ENCODE measurements at regions not wholly inside any gene's neighbourhood (a gene's known extent, or its start where the extent isn't known, plus 50 kb on each side); places are given as distances from the start of the nearest gene placed in this dataset.
"Not testable (repeated sequence)": the region's sequence is repeated elsewhere in the genome, so short reads cannot be mapped to it uniquely, and the experiment has no call there.

DNA sequence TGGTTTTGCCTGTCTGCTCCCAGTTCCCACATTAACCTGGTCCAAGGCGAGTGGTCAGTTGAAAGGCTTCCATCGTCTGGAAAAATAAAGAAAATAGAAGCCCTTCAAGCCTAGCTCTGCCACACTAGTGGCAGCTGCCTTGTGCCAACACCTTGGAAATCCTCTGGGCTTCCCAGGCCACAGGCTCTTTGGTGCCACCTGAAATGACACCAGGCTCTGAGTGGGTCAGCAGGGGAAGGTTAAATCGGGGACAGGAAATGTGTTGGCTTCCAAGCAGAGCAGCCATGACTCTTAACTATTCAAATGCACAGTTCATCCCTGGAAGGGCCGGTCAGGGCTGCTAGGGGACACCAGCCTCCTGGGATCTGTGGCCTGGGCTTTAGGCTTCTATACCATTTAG lies 558.7 kb downstream of the MATN1 start:
- DNase-seq (ENCODE audit: low read depth): no peak
- TF ChIP-seq, protein P1, sequence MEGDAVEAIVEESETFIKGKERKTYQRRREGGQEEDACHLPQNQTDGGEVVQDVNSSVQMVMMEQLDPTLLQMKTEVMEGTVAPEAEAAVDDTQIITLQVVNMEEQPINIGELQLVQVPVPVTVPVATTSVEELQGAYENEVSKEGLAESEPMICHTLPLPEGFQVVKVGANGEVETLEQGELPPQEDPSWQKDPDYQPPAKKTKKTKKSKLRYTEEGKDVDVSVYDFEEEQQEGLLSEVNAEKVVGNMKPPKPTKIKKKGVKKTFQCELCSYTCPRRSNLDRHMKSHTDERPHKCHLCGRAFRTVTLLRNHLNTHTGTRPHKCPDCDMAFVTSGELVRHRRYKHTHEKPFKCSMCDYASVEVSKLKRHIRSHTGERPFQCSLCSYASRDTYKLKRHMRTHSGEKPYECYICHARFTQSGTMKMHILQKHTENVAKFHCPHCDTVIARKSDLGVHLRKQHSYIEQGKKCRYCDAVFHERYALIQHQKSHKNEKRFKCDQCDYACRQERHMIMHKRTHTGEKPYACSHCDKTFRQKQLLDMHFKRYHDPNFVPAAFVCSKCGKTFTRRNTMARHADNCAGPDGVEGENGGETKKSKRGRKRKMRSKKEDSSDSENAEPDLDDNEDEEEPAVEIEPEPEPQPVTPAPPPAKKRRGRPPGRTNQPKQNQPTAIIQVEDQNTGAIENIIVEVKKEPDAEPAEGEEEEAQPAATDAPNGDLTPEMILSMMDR (IDR thresholded peaks at IDR 0.05; ENCODE audit: insufficient read depth, low read depth, low read length, missing control alignments): no peak
- H3K4me3 ChIP-seq (ENCODE audit: low read length): no peak overlapping the region

DNA sequence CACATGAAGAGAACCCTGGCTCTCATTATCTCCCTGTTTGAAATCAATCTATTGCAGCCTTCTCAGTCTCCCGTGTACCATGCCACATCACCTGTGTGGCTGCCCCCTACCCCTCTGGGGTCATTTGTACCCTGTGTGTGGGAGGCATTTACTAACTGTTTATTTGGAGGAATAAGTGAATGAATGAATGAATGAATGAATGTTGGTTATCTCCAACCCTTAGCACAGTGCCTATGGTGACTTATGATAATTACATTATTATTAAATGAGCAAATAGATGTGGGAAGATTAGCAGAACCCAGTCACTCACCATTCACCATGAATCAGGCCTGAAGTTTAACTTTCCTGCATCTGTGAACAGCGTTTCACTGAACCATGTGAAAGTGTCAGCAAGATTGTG lies 560.8 kb downstream of the MATN1 start:
- H3K4me3 ChIP-seq (ENCODE audit: low read length): no peak overlapping the region
- TF ChIP-seq, protein P1 (IDR thresholded peaks at IDR 0.05; ENCODE audit: insufficient read depth, low read depth, low read length, missing control alignments): no peak
- no peak for DNase-seq (ENCODE audit: low read depth)

DNA sequence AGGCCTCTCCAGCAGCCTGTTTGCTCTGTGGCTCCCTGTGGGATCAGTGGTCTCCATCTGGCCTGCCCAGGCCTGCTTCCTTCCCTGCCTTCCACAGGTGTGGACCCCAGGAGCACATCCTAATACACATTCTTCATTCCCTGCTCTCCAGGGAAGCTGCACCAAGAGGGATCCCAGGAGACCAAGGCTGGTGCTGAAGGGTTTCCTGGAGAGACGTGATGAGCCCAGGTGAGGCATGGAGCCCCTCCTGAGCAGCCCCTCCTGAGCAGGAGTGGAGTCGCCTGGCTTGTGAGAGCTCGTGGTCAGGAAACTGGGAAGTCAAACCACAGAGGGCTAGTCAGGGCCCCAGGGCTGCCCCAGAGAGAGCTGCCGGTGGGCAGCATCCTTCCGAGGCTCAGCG lies 561.4 kb downstream of the MATN1 start:
- no peak overlapping the region for H3K4me3 ChIP-seq (ENCODE audit: low read length)
- no peak for DNase-seq (ENCODE audit: low read depth)
- TF ChIP-seq, protein P1 (IDR thresholded peaks at IDR 0.05; ENCODE audit: insufficient read depth, low read depth, low read length, missing control alignments): no peak

DNA sequence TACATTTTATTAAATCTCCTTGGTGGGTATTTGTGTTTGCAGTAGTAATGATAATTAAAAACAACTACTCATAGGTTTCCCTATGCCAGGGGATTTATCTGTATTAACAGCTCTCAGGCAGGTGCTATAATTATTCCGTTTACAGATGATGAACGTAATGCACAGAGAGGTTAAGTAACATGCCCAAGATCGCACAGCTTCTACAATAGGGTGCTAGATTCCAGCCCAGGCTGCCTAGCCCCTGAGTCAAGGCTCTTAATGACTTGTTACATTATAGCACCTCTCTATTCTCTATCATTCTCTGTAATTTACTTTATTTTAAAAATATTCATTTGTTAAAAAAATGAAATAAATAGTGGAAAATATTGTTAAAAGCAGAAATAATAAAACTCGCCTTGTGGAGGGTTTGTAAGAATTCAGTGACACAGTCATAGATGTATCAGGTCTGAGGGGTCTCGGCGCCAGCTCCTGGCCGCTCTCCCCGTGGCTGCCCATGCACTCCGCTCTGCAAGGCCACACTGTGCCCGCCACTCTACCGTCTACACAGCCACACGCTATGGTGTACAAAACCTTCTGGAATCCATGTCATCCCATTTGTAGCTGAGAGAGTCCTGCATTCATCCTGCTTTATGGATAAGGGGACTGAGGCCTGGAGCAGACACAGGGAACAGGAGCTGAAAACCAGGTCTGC lies 562.2 kb downstream of the MATN1 start:
- no peak for DNase-seq (ENCODE audit: low read depth)
- no peak overlapping the region for H3K4me3 ChIP-seq (ENCODE audit: low read length)
- TF ChIP-seq, protein P1 (IDR thresholded peaks at IDR 0.05; ENCODE audit: insufficient read depth, low read depth, low read length, missing control alignments): no peak

DNA sequence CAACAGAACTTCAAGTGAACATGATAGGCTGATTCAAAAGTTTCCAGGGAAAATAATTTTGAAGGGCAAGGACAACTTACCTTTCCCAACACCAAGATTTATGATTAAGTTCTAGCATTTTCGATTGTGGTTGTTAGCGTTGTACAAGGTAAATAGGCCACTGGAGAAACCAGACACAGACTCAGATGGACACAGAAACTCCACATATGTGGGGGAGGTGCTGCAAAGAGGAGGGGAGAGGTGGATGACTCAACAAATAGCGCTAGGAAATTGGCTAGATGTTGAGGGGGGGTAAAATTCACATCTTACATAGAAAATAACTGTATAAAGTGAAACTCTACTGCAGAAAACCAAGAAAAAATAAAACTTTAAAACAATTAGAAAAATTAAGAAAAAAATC lies 564.4 kb downstream of the MATN1 start:
- no peak for DNase-seq (ENCODE audit: low read depth)
- TF ChIP-seq, protein P1 (IDR thresholded peaks at IDR 0.05; ENCODE audit: insufficient read depth, low read depth, low read length, missing control alignments): no peak
- no peak overlapping the region for H3K4me3 ChIP-seq (ENCODE audit: low read length)

DNA sequence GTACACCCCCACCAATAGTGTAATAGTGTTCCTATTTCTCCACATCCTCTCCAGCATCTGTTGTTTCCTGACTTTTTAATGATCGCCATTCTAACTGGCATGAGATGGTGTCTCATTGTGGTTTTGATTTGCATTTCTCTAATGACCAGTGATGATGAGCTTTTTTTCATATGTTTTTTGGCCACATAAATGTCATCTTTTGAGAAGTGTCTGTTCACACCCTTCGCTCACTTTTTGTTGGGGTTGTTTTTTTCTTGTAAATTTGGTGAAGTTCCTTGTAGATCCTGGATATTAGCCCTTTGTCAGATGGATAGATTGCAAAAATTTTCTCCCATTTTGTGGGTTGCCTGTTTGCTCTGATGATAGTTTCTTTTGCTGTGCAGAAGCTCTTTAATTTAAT lies 567.7 kb downstream of the MATN1 start:
- DNase-seq (ENCODE audit: low read depth); H3K4me3 ChIP-seq (ENCODE audit: low read length): not testable (repeated sequence)

DNA sequence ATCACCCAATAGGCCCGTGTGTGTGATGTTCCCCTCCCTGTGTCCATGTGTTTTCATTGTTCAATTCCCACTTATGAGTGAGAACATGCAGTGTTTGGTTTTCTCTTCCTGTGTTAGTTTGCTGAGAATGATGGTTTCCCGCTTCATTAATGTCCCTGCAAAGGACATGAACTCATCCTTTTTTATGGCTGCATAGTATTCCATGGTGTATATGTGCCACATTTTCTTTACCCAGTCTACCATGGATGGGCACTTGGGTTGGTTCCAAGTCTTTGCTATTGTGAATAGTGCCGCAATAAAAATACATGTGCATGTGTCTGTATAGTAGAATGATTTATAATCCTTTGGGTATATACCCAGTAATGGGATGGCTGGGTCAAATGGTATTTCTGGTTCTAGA lies 568.1 kb downstream of the MATN1 start:
- not testable (repeated sequence) for DNase-seq (ENCODE audit: low read depth); H3K4me3 ChIP-seq (ENCODE audit: low read length)

DNA sequence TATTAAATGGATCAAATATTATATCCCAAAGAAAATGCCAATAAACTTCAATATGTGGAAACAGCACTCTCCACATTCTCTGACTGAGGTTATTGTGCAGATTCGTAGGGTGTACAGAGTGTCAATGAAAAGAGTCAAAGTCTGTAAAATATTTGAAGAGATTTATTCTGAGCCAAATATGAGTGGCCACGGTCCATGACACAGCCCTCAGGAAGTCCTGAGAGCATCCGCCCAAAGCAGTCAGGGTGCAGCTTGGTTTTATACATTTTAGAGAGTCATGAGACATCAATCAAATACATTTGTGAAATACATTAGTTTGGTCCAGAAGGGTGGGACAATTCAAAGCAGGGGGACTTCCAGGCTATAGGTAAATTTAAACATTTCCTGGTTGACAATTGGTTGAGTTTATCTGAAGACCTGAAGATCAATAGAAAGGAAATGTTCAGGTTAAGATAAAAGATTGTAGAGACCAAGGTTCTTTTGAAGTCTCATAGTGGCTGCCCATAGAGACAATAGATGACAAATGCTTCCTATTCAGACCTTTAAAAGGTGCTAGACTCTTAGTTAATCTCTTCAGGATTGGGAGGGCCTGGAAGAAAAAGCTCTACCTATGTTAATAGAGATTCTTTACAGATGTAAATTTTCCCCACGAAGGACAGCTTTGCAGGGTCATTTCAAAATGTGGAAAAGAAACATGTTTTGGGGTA lies 569.5 kb downstream of the MATN1 start:
- TF ChIP-seq, protein P1 (IDR thresholded peaks at IDR 0.05; ENCODE audit: insufficient read depth, low read depth, low read length, missing control alignments): no peak
- DNase-seq (ENCODE audit: low read depth): no peak
- no peak overlapping the region for H3K4me3 ChIP-seq (ENCODE audit: low read length)

Measured in epithelial cell of esophagus (primary cell).